ENCODE measurements at regions not wholly inside any gene's neighbourhood (a gene's known extent, or its start where the extent isn't known, plus 50 kb on each side); places are given as distances from the start of the nearest gene placed in this dataset.

DNA sequence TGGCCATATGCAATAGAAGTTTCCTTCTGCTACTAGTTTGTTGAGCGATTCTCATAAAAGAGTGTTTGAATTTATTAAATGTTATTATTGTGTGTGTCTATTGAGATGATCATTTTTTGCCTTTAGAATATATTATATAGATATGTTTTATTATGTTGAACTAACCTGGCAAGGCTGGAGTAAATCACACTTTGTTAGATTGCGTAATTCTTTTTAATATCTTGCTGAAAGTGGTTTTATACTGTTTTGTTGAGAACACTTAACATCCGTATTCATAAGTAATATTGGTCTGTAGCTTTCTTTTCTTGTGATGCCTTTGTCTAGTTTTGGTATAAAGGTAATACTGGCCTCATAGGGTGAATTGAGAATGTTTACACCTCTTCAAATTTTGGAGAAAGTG is 574.3 kb upstream of the PCDH20 start:
- H2BK20ac ChIP-seq (ENCODE audit: low read depth, low read length), result no peak overlapping the region
- no peak overlapping the region for H2AK9ac ChIP-seq (replicated peaks; ENCODE audit: low read depth, low read length, poor library complexity)
- whole genome bisulfite sequencing, 2 experiments (ENCODE audit: extremely low coverage in 2 of 2, insufficient read length in 1 of 2), result no CpG with 5 or more reads among the region's 3 CpGs
- in situ Hi-C loops (cut with MboI; ENCODE audit: low sequenced_read_pairs), result no loop called here
- H3K27me3 ChIP-seq (ENCODE audit: control insufficient read depth, insufficient read depth, low read length), result no peaks in the 10 kb centered on the region
- no peaks in the 10 kb centered on the region for H3K4me1 ChIP-seq (ENCODE audit: control insufficient read depth, insufficient read depth, low read length)
- DNase-seq (no peak), ATAC-seq (ENCODE audit: low read depth) (no peak)
- no peak overlapping the region for H3K4me2 ChIP-seq (ENCODE audit: low read depth, low read length)
- H3K27ac ChIP-seq (ENCODE audit: insufficient read depth, low read length), result no peak overlapping the region
- H2BK15ac ChIP-seq (ENCODE audit: low read depth, low read length), result no peak overlapping the region
- POLR2A ChIA-PET (ENCODE audit: unreplicated experiment), result no interaction called here
- H2AK5ac ChIP-seq (ENCODE audit: low read depth, low read length), result no peak overlapping the region
- no peak overlapping the region for H3K18ac ChIP-seq (ENCODE audit: low read depth, low read length)
- H3K4ac ChIP-seq (ENCODE audit: low read depth, low read length), result no peak overlapping the region
- no peak overlapping the region for H3K9ac ChIP-seq (ENCODE audit: low read depth, low read length)
- no peak overlapping the region for H3K4me3 ChIP-seq (ENCODE audit: insufficient read depth, low read depth, low read length)
- no peak overlapping the region for H2AFZ ChIP-seq (replicated peaks; ENCODE audit: low read length, poor library complexity)
- H3K79me1 ChIP-seq (ENCODE audit: low read depth in 1 of 2, low read length in 2 of 2), result no peaks in the 10 kb centered on the region
- H2BK5ac ChIP-seq (ENCODE audit: low read depth, low read length, poor library complexity, severe bottlenecking), result no peak overlapping the region
- CTCF ChIA-PET, result no interaction called here
- intact Hi-C loops (cut with micrococcal nuclease), result no loop called here
- H4K8ac ChIP-seq (ENCODE audit: low read depth in 2 of 2, low read length in 2 of 2), result no peak overlapping the region
- H2BK120ac ChIP-seq (ENCODE audit: low read depth, low read length), result no peak overlapping the region
- H4K5ac ChIP-seq (ENCODE audit: low read depth, low read length), result no peak overlapping the region
- no peaks in the 10 kb centered on the region for H3K9me1 ChIP-seq (ENCODE audit: insufficient read depth, low read length)
- TF ChIP-seq CEBPB (IDR thresholded peaks at IDR 0.05; ENCODE audit: low read depth, low read length) (peak; percentile 69), FOS (IDR thresholded peaks at IDR 0.05; ENCODE audit: low read depth, low read length) (no peak)
- TF ChIP-seq, protein P1, sequence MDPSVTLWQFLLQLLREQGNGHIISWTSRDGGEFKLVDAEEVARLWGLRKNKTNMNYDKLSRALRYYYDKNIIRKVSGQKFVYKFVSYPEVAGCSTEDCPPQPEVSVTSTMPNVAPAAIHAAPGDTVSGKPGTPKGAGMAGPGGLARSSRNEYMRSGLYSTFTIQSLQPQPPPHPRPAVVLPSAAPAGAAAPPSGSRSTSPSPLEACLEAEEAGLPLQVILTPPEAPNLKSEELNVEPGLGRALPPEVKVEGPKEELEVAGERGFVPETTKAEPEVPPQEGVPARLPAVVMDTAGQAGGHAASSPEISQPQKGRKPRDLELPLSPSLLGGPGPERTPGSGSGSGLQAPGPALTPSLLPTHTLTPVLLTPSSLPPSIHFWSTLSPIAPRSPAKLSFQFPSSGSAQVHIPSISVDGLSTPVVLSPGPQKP (IDR thresholded peaks at IDR 0.05; ENCODE audit: borderline replicate concordance, low read depth, low read length), result no peak
- no peaks in the 10 kb centered on the region for H3K9me3 ChIP-seq (ENCODE audit: control insufficient read depth, insufficient read depth, low read length)
- no peaks in the 10 kb centered on the region for H4K20me1 ChIP-seq (ENCODE audit: insufficient read depth, low read length)
- no peak overlapping the region for H3K23ac ChIP-seq (ENCODE audit: low read depth, low read length)
- H4K91ac ChIP-seq (ENCODE audit: insufficient read depth, low read depth, low read length), result no peak overlapping the region
- BruUV-seq (replicated peaks), result no TSS peak
- no peak overlapping the region for H3K14ac ChIP-seq (replicated peaks; ENCODE audit: low read depth, low read length)
- no peak overlapping the region for H3K56ac ChIP-seq (ENCODE audit: extremely low read depth, insufficient read depth, low read length)
- dilution Hi-C loops (cut with HindIII; ENCODE audit: low sequenced_read_pairs, unreplicated experiment), result no loop called here
- no peaks in the 10 kb centered on the region for H3K36me3 ChIP-seq (ENCODE audit: control insufficient read depth, insufficient read depth, low read length)
